ENCODE measurements at regions not wholly inside any gene's neighbourhood (a gene's known extent, or its start where the extent isn't known, plus 50 kb on each side); places are given as distances from the start of the nearest gene placed in this dataset.

DNA sequence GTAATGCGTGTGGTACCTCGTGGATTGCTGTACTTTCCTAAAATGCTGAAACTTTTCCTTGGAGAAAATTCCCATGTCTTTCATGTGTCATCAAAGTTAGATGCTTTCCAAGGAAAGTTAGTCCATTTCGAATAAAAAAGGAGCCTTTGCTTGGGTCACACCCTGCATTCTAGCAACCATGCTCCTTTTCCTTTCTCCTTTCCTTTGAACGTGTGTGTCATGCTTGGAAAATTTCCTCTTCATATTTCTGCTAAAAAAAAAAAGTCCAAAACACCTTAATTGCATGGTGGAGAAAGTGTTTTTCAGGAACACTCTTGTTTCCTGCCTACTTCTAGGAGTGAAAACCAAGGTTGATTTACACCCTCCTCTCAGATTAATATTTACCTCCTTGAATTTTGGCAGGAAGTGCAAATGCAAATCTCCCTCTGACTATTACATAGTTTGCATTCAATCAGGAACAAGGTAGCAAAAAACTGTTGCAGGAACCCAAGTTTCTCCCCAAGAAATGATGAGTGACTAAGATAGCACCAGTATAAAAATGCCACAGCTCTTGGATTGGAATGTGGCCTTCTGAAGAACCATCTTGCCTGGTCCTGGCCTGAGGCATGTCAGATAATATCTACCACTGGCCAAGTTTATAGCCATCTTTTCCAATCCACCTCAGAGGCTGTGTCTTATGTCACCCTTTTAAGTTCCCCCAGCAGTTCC is 590.6 kb downstream of the QKI start:
- no peak for DNase-seq

DNA sequence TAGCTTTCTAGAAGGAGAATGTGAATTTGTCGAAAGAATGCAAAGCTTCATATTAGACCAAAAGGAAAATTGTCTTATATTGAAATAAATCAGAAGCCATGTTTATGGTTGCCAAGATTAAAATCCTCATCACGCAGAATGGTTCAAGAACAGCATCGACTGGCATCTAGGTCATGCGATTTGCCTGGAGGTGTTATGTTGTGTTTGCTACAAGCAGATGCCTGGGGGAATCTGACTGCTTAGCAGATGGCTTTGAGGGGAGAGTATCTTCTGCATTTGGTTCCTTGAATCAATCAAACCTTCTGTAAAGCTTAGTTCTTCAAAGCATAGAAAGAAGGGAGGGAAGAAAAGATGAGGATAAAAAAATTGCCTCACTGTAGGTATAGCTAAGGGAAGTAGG is 585.8 kb downstream of the QKI start:
- no peak for DNase-seq

- DNase-seq, result no peak
Measured at GRCh38 chr6:163999475-164000125, 585.1 kb downstream of the QKI start.

DNA sequence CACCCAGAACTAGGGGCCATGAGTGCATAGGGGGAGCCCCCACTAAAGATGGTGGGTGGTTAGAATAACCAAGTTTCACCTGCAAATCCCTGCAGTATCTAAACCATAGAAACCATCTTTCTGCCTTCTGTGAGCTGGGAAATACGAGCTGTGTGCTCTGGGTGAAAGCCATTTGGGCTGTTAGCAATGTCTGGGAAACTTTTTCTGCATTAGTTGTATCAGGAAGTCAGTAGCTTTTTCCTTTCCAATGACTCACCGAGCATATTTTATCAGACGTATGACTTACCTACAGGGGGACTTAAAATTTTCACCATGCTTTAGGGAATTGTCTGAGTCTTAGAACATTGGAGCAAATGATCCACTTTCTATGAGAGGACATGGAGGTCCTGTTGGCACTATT is 584.0 kb downstream of the QKI start:
- no peak for DNase-seq

GRCh38 chr6:163996491-163996890 is 582.0 kb downstream of the QKI start:
- DNase-seq, result no peak

GRCh38 chr6:163994566-163994965 is 580.0 kb downstream of the QKI start:
- no peak for DNase-seq

DNA sequence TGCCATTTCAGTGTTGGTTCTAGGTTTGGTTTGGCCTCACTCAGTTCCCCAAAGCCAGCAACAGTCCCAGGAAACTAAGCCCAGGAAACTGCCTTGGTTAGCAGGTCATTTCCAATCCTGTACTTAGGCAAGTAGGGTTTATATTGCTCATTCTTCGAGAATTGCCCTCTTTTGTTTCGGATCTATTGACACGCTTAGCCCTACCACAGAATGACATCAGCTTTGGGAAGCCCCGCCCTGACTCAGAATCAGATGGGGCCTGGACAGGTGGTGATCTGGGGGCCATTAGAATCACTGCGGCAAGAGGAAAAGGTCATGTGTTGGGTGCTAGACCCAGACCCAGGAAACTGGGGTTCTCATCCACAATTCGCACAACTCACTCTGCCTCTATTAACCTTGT is 578.2 kb downstream of the QKI start:
- no peak for DNase-seq

- DNase-seq, result no peak
Measured at GRCh38 chr6:163992056-163992455, 577.5 kb downstream of the QKI start.

DNA sequence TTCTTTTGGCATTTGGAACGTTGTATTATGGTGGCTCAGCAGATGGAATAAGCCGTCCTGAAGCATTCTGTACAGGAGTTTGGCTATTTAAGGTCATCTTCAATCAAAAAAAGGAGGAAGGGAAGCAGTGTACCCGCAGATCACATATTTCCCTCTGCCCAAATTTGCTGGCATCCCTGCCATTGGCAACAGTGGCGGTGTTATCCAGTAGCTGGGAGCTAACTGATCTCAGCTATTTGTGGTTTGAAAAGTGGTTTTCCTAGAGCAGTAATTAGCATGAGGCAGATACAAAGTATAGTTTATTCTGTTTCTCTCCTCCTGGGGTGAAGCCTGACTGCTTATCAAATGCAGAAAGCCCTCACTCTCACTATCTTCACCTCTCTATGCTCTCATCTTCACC is 576.8 kb downstream of the QKI start:
- DNase-seq, result no peak

GRCh38 chr6:163986313-163986712 is 571.8 kb downstream of the QKI start:
- DNase-seq, result no peak

DNA sequence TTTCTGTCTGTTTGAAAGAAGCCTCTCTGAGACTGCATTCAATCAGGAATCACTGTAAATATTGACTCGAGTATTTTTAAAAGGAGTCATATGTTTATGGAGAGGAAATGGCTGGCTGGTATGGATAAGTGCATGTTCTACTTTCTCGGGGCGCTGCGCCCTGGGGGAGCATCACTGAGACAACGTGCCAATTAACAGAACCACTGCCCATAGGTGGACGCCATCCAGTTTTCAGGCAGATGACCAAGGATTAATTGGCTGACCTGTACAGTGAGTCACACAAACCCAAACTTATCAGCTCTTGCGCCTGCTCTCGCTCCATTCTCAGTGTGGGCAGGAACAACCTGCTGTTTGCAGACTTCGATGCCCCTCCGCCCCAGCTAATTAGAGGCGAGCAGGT is 571.2 kb downstream of the QKI start:
- DNase-seq, result no peak

GRCh38 chr6:163985040-163985439 is 570.5 kb downstream of the QKI start:
- no peak for DNase-seq

GRCh38 chr6:163984124-163984936 is 569.8 kb downstream of the QKI start:
- DNase-seq, result no peak

- DNase-seq, result no peak
Measured at GRCh38 chr6:163983679-163984078, 569.2 kb downstream of the QKI start.

DNA sequence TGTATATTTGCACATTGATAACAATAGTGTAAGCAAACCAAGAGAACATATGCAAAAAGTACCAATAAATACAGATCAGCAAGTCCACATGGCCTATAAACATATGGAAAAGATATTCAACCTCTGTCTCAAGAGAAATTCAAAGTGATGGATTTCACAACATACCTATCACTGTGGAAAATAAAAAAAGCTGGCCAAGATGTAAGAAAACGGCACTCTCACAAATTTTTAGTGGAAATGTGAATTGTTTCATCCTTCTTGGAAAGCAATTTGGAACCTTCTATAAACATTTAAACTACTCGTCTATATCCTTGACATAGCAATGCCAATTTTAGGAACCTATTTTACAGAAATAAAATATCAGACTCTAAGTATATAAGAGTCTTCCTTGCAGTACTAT is 559.8 kb downstream of the QKI start:
- DNase-seq, result no peak

DNA sequence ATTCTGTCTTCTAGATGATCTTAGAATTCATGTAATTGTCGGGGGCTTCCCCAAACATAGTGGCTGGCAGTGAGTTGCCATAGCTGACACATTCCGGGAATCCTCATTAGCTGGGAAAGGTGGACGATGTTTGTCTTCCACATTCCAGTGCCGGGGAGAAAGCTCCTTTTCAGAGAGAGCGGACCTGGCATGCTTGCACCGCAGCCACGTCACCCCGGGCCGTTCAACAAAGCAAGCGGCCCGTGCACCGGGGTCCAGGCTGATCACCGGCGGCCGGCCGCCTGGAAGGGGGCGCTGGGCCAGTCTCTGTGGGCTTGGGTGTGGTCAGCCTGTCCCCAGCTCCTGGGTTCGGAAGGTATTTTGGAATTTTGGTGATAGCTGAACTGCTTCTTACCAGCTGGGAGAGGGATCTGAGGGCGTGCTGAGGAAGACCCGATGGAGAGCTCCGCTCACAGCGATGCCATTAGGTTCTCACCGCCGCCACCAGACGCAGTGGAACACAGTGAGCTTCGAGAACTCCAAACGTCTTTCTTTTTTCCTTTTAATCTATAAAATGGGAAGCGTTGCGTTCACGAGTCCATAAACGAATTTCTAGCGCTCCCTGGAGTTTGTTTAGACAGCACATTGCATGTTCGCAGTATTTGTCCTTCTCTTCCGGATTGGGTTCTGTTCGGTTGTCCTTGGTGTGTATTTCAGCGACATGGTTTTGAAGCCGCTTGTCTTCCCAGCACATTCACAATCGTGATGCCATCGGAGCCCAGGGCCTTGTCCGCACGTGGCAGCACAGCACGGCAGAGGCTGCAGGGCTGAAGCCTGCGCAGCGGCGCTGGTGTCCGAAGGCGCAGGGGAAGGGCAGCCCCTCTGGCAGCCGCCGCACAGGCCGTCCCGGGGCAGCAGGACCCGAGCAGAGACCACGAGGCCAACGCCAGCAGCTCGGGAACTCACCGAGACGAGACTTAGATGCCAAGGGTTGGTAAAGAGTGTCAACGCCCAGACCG is 557.6 kb downstream of the QKI start:
- DNase-seq, result no peak

GRCh38 chr6:163970846-163971564 is 556.5 kb downstream of the QKI start:
- no peak for DNase-seq

GRCh38 chr6:163965426-163966348 is 551.2 kb downstream of the QKI start:
- peak; percentile 70 for DNase-seq

DNA sequence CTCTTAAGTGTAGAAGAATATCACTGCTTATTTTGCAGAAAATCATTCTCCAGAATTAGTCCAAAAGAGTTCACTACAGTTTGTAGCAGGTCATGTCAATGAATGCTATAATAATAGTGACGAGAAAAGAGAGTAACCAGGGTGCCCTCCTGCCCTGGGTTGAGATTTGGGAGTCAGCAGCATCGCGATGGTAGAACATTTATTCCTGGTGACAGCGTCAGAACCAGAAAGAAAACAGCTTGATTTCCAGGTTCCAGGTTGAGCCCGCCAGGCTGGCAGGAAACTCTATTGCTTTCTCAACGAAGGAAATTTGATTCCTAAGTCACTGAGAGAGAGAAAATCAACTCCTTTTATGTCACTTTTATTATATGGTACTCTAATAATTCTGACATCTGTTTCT is 550.3 kb downstream of the QKI start:
- peak; percentile 10 for DNase-seq

DNA sequence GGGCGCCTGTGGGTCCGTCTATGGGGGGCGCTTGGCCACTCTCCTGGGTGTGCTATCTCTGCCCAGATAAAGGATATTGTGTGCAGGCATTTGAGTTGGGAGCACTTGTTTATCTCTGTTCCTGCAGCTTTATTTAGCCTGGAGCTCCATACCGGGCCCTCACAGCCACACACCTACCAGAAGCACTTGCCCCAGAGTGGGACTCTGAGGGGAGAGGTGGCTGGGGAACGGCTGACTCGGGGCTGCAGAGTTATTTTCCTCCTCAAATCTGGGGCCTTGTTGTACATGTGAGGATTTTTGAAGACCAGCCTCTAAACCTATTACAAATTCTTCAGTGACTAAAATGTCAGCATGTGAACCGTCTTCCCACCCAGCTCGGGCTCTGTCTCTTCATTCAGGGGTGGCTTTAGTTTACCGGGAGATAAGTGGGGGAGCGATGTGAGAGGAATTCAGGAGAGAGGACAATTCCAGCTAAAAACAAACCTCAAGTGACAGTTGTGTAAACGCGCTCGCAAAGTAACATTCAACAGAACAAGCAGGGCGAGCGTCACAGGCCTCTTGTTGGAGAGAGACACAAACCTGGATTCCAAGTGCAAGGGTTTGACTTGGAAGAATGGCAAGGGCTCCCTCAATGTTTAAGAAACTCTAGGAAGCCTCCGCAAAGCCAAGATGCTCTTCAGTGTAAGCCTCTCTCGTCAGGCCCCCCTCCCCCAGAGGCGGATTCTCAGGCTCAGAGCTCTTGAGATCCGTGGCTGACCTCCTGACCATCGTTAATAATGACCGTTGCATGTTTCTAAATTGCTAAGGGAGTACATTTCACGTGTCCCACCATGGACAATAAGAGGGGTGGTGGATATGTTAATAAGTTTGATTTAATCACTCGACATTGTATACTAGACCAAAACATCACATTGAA is 548.9 kb downstream of the QKI start:
- no peak for DNase-seq
